H9 (cell line): ENCODE measurements at regions not wholly inside any gene's neighbourhood (a gene's known extent, or its start where the extent isn't known, plus 50 kb on each side); places are given as distances from the start of the nearest gene placed in this dataset.

Source experiments
- DNase-seq: peaks from one replicate; pipeline ENCODE4 v3.0.0-alpha.2; 2017
- H2AFZ ChIP-seq: one replicate; pipeline ENCODE4 v1.6.1; 2013; ENCODE audit warnings: mild to moderate bottlenecking, low read length, control low read depth, moderate library complexity
- H2AK5ac ChIP-seq: 2 replicates; pipeline ENCODE4 v1.6.1; 2013; ENCODE audit warnings: low read length, control low read depth, mixed read lengths; ENCODE audit not compliant: insufficient read length
- H2BK120ac ChIP-seq: one replicate; pipeline ENCODE4 v1.6.1; 2013; ENCODE audit warnings: low read depth, mild to moderate bottlenecking, low read length, control low read depth, inconsistent platforms; ENCODE audit not compliant: poor library complexity, severe bottlenecking
- H2BK12ac ChIP-seq: 2 replicates; pipeline ENCODE4 v1.6.1; 2013; ENCODE audit warnings: low read length, control low read depth, mixed read lengths, low read depth; ENCODE audit not compliant: insufficient read length
- H2BK15ac ChIP-seq: 2 replicates; pipeline ENCODE4 v1.6.1; 2013; ENCODE audit warnings: low read depth, low read length, control low read depth
- H2BK20ac ChIP-seq: one replicate; pipeline ENCODE4 v1.6.1; 2013; ENCODE audit warnings: low read depth, mild to moderate bottlenecking, low read length, control low read depth, inconsistent platforms; ENCODE audit not compliant: poor library complexity, severe bottlenecking
- H2BK5ac ChIP-seq: 2 replicates; pipeline ENCODE4 v1.6.1; 2013; ENCODE audit warnings: low read length, control low read depth, mixed read lengths; ENCODE audit not compliant: insufficient read length
- H3K14ac ChIP-seq: 2 replicates; pipeline ENCODE4 v1.6.1; 2013; ENCODE audit warnings: low read length, control low read depth; ENCODE audit not compliant: insufficient read depth
- H3K18ac ChIP-seq: 2 replicates; pipeline ENCODE4 v1.6.1; 2013; ENCODE audit warnings: low read depth, mild to moderate bottlenecking, mixed read lengths, low read length, control low read depth; ENCODE audit not compliant: insufficient read length
- H3K23ac ChIP-seq: 2 replicates; pipeline ENCODE4 v1.6.1; 2013; ENCODE audit warnings: low read length, control low read depth, mixed read lengths, low read depth; ENCODE audit not compliant: insufficient read length
- H3K23me2 ChIP-seq: 2 replicates; pipeline ENCODE4 v1.6.1; 2013; ENCODE audit warnings: low read depth, mild to moderate bottlenecking, mixed read lengths, low read length, control low read depth; ENCODE audit not compliant: insufficient read length, poor library complexity, severe bottlenecking
- H3K27ac ChIP-seq: 2 replicates; pipeline ENCODE4 v1.5.1; 2013; ENCODE audit warnings: low read length, control low read depth, mixed read lengths, low read depth; ENCODE audit not compliant: insufficient read length
- H3K27me3 ChIP-seq: 2 replicates; pipeline ENCODE4 v1.6.1; 2013; ENCODE audit warnings: low read length, control low read depth, inconsistent platforms; ENCODE audit not compliant: insufficient read depth
- H3K4ac ChIP-seq: 2 replicates; pipeline ENCODE4 v1.6.1; 2013; ENCODE audit warnings: low read depth, mild to moderate bottlenecking, control low read depth, inconsistent platforms, low read length, moderate library complexity
- H3K4me1 ChIP-seq: 2 replicates; pipeline ENCODE4 v1.6.1; 2013; ENCODE audit warnings: low read length, control low read depth, inconsistent platforms; ENCODE audit not compliant: insufficient read depth
- H3K4me2 ChIP-seq: 2 replicates; pipeline ENCODE4 v1.6.1; 2013; ENCODE audit warnings: low read length, control low read depth, mixed read lengths; ENCODE audit not compliant: insufficient read length, insufficient read depth
- H3K56ac ChIP-seq: 2 replicates; pipeline ENCODE4 v1.6.1; 2013; ENCODE audit warnings: low read depth, mild to moderate bottlenecking, mixed read lengths, low read length, control low read depth; ENCODE audit not compliant: insufficient read length
- H3K79me1 ChIP-seq: 2 replicates; pipeline ENCODE4 v1.6.1; 2013; ENCODE audit warnings: low read depth, mild to moderate bottlenecking, moderate library complexity, low read length, control low read depth, inconsistent platforms; ENCODE audit not compliant: insufficient read depth, poor library complexity, severe bottlenecking
- H3K79me2 ChIP-seq: 2 replicates; pipeline ENCODE4 v1.6.1; 2013; ENCODE audit warnings: low read length, control low read depth, inconsistent platforms; ENCODE audit not compliant: insufficient read depth
- H3K9ac ChIP-seq: 2 replicates; pipeline ENCODE4 v1.6.1; 2013; ENCODE audit warnings: low read length, control low read depth, mixed read lengths; ENCODE audit not compliant: insufficient read length; ENCODE audit errors: extremely low read depth
- H3K9me3 ChIP-seq: one replicate; pipeline ENCODE4 v1.6.1; 2013; ENCODE audit warnings: low read depth, low read length, inconsistent platforms; ENCODE audit not compliant: control insufficient read depth
- H3T11ph ChIP-seq: one replicate; pipeline ENCODE4 v1.6.1; 2013; ENCODE audit warnings: mild to moderate bottlenecking, low read length, control low read depth, inconsistent platforms
- H4K20me1 ChIP-seq: one replicate; pipeline ENCODE4 v1.6.1; 2013; ENCODE audit not compliant: control insufficient read depth, insufficient read length, insufficient read depth
- H4K5ac ChIP-seq: 2 replicates; pipeline ENCODE4 v1.6.1; 2013; ENCODE audit warnings: low read depth, mild to moderate bottlenecking, mixed read lengths, low read length, control low read depth; ENCODE audit not compliant: insufficient read length
- H4K8ac ChIP-seq: replicated peaks from 2 replicates; pipeline ENCODE4 v1.6.1; 2013; ENCODE audit warnings: low read length, control low read depth, mixed read lengths, low read depth; ENCODE audit not compliant: insufficient read length
- H4K91ac ChIP-seq: 2 replicates; pipeline ENCODE4 v1.6.1; 2013; ENCODE audit warnings: low read depth, mild to moderate bottlenecking, moderate library complexity, mixed read lengths, low read length, control low read depth; ENCODE audit not compliant: insufficient read length
- H3K27ac Mint-ChIP-seq, 3 experiments: 2 replicates in 2 of 3; 3 replicates in 1 of 3; pipeline ENCODE4 v1.8.0; 2020 to 2021; ENCODE audit warnings: mixed read lengths in 3 of 3, mild to moderate bottlenecking in 1 of 3, moderate library complexity in 1 of 3
- H3K27me3 Mint-ChIP-seq: 2 replicates; pipeline ENCODE4 v1.8.0; 2021; ENCODE audit warnings: low read depth, mild to moderate bottlenecking, moderate library complexity, mixed read lengths
- H3K36me3 Mint-ChIP-seq, 3 experiments: 2 replicates in 2 of 3; 3 replicates in 1 of 3; pipeline ENCODE4 v1.8.0; 2020 to 2021; ENCODE audit warnings: low read depth in 3 of 3, mixed read lengths in 3 of 3; ENCODE audit not compliant: insufficient read depth in 1 of 3
- H3K4me1 Mint-ChIP-seq, 2 experiments: 2 replicates each; pipeline ENCODE4 v1.8.0; 2020; ENCODE audit warnings: mixed read lengths in 2 of 2
- H3K4me3 Mint-ChIP-seq, 2 experiments: 2 replicates in 1 of 2; 3 replicates in 1 of 2; pipeline ENCODE4 v1.8.0; 2020 to 2021; ENCODE audit warnings: mild to moderate bottlenecking in 2 of 2, mixed read lengths in 2 of 2, moderate library complexity in 1 of 2
- H3K9me3 Mint-ChIP-seq, 2 experiments: 2 replicates in 1 of 2; 3 replicates in 1 of 2; pipeline ENCODE4 v1.8.0; 2020; ENCODE audit warnings: mild to moderate bottlenecking in 2 of 2, mixed read lengths in 2 of 2, moderate library complexity in 1 of 2
- CTCF ChIP-seq: fragments of 200-600 bp; sonication (generic); conservative IDR thresholded peaks from 3 replicates; pipeline ENCODE4 v1.8.0; 2021; ENCODE audit warnings: antibody characterized with exemption, mild to moderate bottlenecking
- WGBS: extraction: QIAGEN DNeasy Blood & Tissue Kit; methylation state at CpG from one replicate; pipeline ENCODE4 v1.1.7; 2013; ENCODE audit warnings: missing lambda C conversion rate, low lambda C conversion rate, mixed read lengths; ENCODE audit not compliant: insufficient read length; ENCODE audit errors: extremely low coverage; 5-methylcytosine and 5-hydroxymethylcytosine counted together

DNA sequence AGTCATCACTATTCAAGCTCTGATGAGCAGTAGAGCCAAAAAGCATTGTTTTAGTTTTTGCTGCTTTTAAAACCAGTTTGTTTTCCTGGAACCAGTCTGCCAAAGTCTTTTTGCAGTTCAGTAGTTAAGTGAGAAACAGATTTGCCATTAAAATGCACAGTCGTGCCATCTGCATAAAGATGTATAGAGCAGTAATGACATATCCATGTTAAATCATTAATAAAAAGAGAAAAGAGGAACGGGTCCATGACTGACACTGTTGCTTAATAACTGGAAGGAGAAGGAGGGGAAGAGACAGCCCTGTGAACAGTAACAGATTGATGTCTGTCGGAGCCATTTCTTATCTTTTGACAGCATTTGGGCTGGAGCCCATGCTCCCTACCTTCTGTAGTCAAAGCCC is 704.6 kb downstream of the SATB2 start:
- Histone ChIP-seq H4K20me1 (no peaks in the 10 kb centered on the region), H2BK15ac (no peak overlapping the region), H3K79me2 (no peaks in the 10 kb centered on the region), H3K23ac (no peak overlapping the region), H3K4ac (no peak overlapping the region), H2AK5ac (no peak overlapping the region), H4K5ac (no peak overlapping the region), H2AFZ (no peak overlapping the region), H3K79me1 (no peaks in the 10 kb centered on the region), H3K23me2 (no peaks in the 10 kb centered on the region), H3K9me3 (no peaks in the 10 kb centered on the region), H3K27ac (no peak overlapping the region), H2BK20ac (no peak overlapping the region), H3T11ph (no peak overlapping the region), H3K18ac (no peak overlapping the region), H3K14ac (no peak overlapping the region), H3K9ac (no peak overlapping the region), H2BK120ac (no peak overlapping the region), H4K91ac (no peak overlapping the region), H3K56ac (no peak overlapping the region), H3K27me3 (no peaks in the 10 kb centered on the region), H3K4me1 (no peaks in the 10 kb centered on the region), H4K8ac (no peak overlapping the region), H3K4me2 (no peak overlapping the region), H2BK12ac (no peak overlapping the region), H2BK5ac (no peak overlapping the region)
- TF ChIP-seq CTCF, result no peak
- Mint-ChIP-seq H3K4me3 (no peak overlapping the region), H3K27me3 (no peaks in the 10 kb centered on the region), H3K4me1 (peaks cover 0 to 5% of the 10 kb centered on the region in 2 experiments; a peak in 1 of 4 replicates), H3K9me3 (no peaks in the 10 kb centered on the region), H3K36me3 (no peaks in the 10 kb centered on the region), H3K27ac (no peak overlapping the region)
- no CpG with 5 or more reads among the region's 3 CpGs for WGBS
- DNase-seq, result no peak
